Gastrocnemius medialis (tissue), 4 donors: ENCODE measurements at regions not wholly inside any gene's neighbourhood (a gene's known extent, or its start where the extent isn't known, plus 50 kb on each side); places are given as distances from the start of the nearest gene placed in this dataset.

ENCODE experiments used
- ATAC-seq, 2 donors: fragments of 150-250 bp; one replicate each; pipeline ENCODE4 v1.9.1; 2016
- DNase-seq, 2 donors: peaks; one replicate each; pipeline ENCODE4 v3.0.0-alpha.2; 2019
- H3K27ac ChIP-seq, 4 donors: fragments of 200-600 bp; sonication (generic); 1 replicate in 1 of 4; 2 replicates in 3 of 4; pipeline ENCODE4 v1.5.1; 2016 to 2018; ENCODE audit warnings: mild to moderate bottlenecking in 2 of 4, moderate library complexity in 1 of 4
- H3K27me3 ChIP-seq, 3 donors: fragments of 200-600 bp; sonication (generic) in 2 of 3; 1 replicate in 1 of 3; 2 replicates in 2 of 3; pipeline versions ENCODE4 v1.5.1 to v1.6.0; 2016 to 2019; ENCODE audit warnings: mild to moderate bottlenecking in 1 of 3, moderate library complexity in 1 of 3
- H3K36me3 ChIP-seq, 2 donors: fragments of 200-600 bp; sonication (generic) in 1 of 2; one replicate each; pipeline ENCODE4 v1.5.1; 2017 to 2018
- H3K4me1 ChIP-seq, 2 donors: fragments of 200-600 bp; sonication (generic) in 1 of 2; one replicate each; pipeline ENCODE4 v1.5.1; 2016 to 2017; ENCODE audit warnings: mild to moderate bottlenecking in 2 of 2
- H3K4me3 ChIP-seq, 4 donors: fragments of 200-600 bp; sonication (generic) in 3 of 4; 1 replicate in 1 of 4; 2 replicates in 3 of 4; pipeline ENCODE4 v1.5.1; 2016 to 2019; ENCODE audit warnings: mild to moderate bottlenecking in 2 of 4
- H3K9me3 ChIP-seq, 3 donors: fragments of 200-600 bp; sonication (generic) in 2 of 3; 1 replicate in 1 of 3; 2 replicates in 2 of 3; pipeline ENCODE4 v1.5.1; 2016 to 2019
- CTCF ChIP-seq, 5 experiments: fragments of 450-650 bp in 3 of 5; fragments of 200-600 bp in 2 of 5; sonication (generic) in 2 of 5; IDR thresholded peaks in 4 of 5; conservative IDR thresholded peaks in 1 of 5; 1 replicate in 4 of 5; 2 replicates in 1 of 5; pipeline ENCODE4 v1.5.1; 2016 to 2019; ENCODE audit warnings: antibody characterized with exemption in 5 of 5, mild to moderate bottlenecking in 3 of 5, moderate library complexity in 3 of 5
- POLR2A ChIP-seq, 2 donors: fragments of 450-650 bp; IDR thresholded peaks; one replicate each; pipeline ENCODE4 v1.6.1; 2017; ENCODE audit warnings: antibody characterized with exemption in 2 of 2, mild to moderate bottlenecking in 2 of 2, moderate library complexity in 2 of 2
- in situ Hi-C, 4 donors: fragments of 200-750 bp; cut with MboI; loops; one replicate each; pipeline versions ENCODE4 v1.15.0 to v1.8.0; 2017; ENCODE audit warnings: low sequenced_read_pairs in 4 of 4
- intact Hi-C: fragments of 100-400 bp; cut with DNase I; formaldehyde crosslinking; loops from one replicate; pipeline ENCODE4 v1.15.1; 2023; ENCODE audit warnings: low total_unique reads

- Histone ChIP-seq H3K4me1 (no peaks in the 10 kb centered on the region), H3K27ac (no peak overlapping the region), H3K9me3 (no peaks in the 10 kb centered on the region), H3K36me3 (no peaks in the 10 kb centered on the region), H3K27me3 (no peaks in the 10 kb centered on the region), H3K4me3 (no peak overlapping the region)
- intact Hi-C loops, result no loop called here
- DNase-seq, result no peak
- no peak for TF ChIP-seq POLR2A (IDR thresholded peaks at IDR 0.05)
- TF ChIP-seq CTCF (IDR thresholded peaks at IDR 0.05 in 4 of 5, conservative IDR thresholded peaks at IDR 0.05 in 1 of 5), result no peak
- in situ Hi-C loops, result no loop called here
- no peak for ATAC-seq
Measured at GRCh38 chr10:2650328-2650727, 417.0 kb upstream of the PFKP start.

- H3K4me1 ChIP-seq, result no peaks in the 10 kb centered on the region
- H3K27ac ChIP-seq, result no peak overlapping the region
- H3K36me3 ChIP-seq, result no peaks in the 10 kb centered on the region
- ATAC-seq (no peak), DNase-seq (no peak)
- in situ Hi-C loops, result no loop called here
- no peak overlapping the region for H3K4me3 ChIP-seq
- intact Hi-C loops, result no loop called here
- TF ChIP-seq POLR2A (IDR thresholded peaks at IDR 0.05), result no peak
- no peak for TF ChIP-seq CTCF (IDR thresholded peaks at IDR 0.05 in 4 of 5, conservative IDR thresholded peaks at IDR 0.05 in 1 of 5)
- H3K9me3 ChIP-seq, result no peaks in the 10 kb centered on the region
- no peaks in the 10 kb centered on the region for H3K27me3 ChIP-seq
Measured at GRCh38 chr10:2641028-2641427, 426.3 kb upstream of the PFKP start.

GRCh38 chr10:2633630-2634029 lies 433.7 kb upstream of the PFKP start:
- intact Hi-C loops (no loop called here), in situ Hi-C loops (no loop called here)
- DNase-seq, result no peak
- no peaks in the 10 kb centered on the region for H3K27me3 ChIP-seq
- no peak overlapping the region for H3K4me3 ChIP-seq
- H3K36me3 ChIP-seq, result no peaks in the 10 kb centered on the region
- no peaks in the 10 kb centered on the region for H3K9me3 ChIP-seq
- H3K4me1 ChIP-seq, result no peaks in the 10 kb centered on the region
- no peak overlapping the region for H3K27ac ChIP-seq
- no peak for ATAC-seq
- TF ChIP-seq CTCF (IDR thresholded peaks at IDR 0.05 in 4 of 5, conservative IDR thresholded peaks at IDR 0.05 in 1 of 5) (no peak), POLR2A (IDR thresholded peaks at IDR 0.05) (no peak)

- DNase-seq (no peak), ATAC-seq (no peak)
- Histone ChIP-seq H3K4me3 (no peak overlapping the region), H3K36me3 (no peaks in the 10 kb centered on the region), H3K27ac (no peak overlapping the region), H3K9me3 (no peaks in the 10 kb centered on the region), H3K4me1 (no peaks in the 10 kb centered on the region), H3K27me3 (no peaks in the 10 kb centered on the region)
- TF ChIP-seq POLR2A (IDR thresholded peaks at IDR 0.05) (no peak), CTCF (IDR thresholded peaks at IDR 0.05 in 4 of 5, conservative IDR thresholded peaks at IDR 0.05 in 1 of 5) (no peak)
- intact Hi-C loops (no loop called here), in situ Hi-C loops (no loop called here)
Measured at GRCh38 chr10:2631557-2632205, 435.7 kb upstream of the PFKP start.

- no peaks in the 10 kb centered on the region for H3K9me3 ChIP-seq
- DNase-seq (no peak), ATAC-seq (no peak)
- in situ Hi-C loops, result no loop called here
- H3K27ac ChIP-seq, result no peak overlapping the region
- H3K27me3 ChIP-seq, result no peaks in the 10 kb centered on the region
- H3K4me3 ChIP-seq, result no peak overlapping the region
- H3K4me1 ChIP-seq, result no peaks in the 10 kb centered on the region
- no peaks in the 10 kb centered on the region for H3K36me3 ChIP-seq
- intact Hi-C loops, result loop anchor here (5.0 kb wide), 1 partner anchor 249 kb away; no protein-coding TSS in a partner anchor
- TF ChIP-seq POLR2A (IDR thresholded peaks at IDR 0.05) (no peak), CTCF (IDR thresholded peaks at IDR 0.05 in 4 of 5, conservative IDR thresholded peaks at IDR 0.05 in 1 of 5) (no peak)
Measured at GRCh38 chr10:2628705-2629104, 438.6 kb upstream of the PFKP start.
